Stimulated activated CD8-positive, alpha-beta memory T cell treated with anti-CD3 and anti-CD28 coated beads, Interleukin-2, amount 100 ng/mL, for 1 hour (primary cell): ENCODE measurements at regions not wholly inside any gene's neighbourhood (a gene's known extent, or its start where the extent isn't known, plus 50 kb on each side); places are given as distances from the start of the nearest gene placed in this dataset.
A peak's percentile ranks its signal among the peaks of the same experiment; 100 is the strongest.
"Not testable (repeated sequence)": the region's sequence is repeated elsewhere in the genome, so short reads cannot be mapped to it uniquely, and the experiment has no call there.

Experiments used
- DNase-seq, 2 donors: peaks; one replicate each; pipeline ENCODE4 v3.0.0-alpha.2; 2020; ENCODE audit warnings: low read depth in 2 of 2

DNA sequence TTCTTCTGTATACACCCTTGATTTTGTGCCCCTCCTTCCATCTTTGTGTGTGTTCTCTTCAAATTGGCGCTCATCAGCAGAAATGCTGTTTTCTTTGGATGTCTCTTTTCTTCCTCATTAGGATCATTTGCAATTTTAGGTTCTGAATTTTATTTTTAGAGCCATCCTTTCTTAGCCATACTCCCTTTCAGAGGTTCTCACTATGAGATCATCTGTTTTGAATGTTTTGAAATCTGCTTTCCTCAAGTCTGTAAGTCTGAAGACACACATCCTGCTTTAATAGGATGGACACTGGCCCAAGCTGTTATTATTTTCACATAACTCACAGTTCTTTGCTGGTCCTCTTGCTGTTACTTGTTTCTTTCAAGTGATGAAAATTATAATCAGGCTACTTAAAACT lies 124.8 kb downstream of the BDH1 start:
- no peak for DNase-seq

DNA sequence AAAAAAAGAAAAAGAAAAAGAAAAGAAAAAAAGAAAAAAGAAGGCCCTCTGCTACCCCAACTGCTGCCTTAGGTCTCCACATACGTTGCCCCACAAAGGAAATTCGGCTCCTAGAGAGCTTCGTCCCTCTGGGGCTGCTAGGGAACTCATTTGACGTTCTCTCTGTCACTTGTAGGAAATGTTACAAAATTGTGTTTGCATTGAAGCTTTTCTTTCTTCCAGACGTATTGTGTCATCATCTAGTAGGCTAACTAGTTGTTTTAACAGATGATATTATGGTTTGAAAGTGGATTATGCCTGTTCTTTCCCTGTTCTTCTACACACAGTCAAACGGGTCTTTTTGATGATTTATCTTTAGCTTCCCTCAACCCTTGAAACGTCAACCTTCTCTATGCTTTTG lies 125.3 kb downstream of the BDH1 start:
- DNase-seq: no peak

DNA sequence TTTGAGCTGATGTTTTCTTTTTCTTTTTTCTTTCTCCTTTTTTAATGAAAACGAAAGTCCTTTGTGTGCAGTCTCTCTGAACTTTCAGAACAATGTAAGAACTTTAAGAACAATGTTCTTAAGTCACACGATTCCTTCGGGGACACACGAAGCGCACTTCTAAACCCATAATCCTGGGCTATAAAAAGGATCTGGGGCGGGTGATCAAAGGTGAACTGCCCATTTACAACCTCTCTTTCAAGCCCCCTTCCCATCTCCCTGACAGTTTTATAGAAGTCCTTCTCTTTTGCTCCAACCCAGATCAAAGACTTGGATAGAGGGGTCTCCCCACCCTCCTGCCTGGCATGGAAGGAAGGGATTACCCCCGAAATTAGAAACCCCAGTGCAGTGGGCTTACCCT lies 126.8 kb downstream of the BDH1 start:
- no peak for DNase-seq

- DNase-seq: peak in 1 of 2 donors; percentile 9
These were observed 127.5 kb downstream of the BDH1 start for GRCh38 chr3:197428117-197428801.

DNA sequence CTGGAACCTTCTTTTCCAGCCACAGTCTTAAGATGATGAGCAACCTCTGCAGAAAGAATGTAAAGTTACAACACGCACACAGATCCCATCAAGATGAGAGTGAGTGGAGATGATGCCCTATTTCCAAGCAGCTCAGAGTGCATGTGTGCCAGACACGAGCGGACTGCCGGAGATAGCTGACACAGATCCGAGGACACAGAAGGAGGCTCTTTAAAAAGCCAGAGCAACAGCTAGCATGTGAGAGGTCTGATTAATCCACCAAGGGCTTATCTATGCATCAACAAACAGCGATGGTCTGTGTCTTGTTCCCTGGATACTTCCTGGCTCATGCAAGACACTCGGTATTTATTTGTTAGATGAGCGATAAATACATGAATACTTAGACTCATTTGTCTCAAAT lies 128.6 kb upstream of the DLG1 start:
- DNase-seq: no peak

DNA sequence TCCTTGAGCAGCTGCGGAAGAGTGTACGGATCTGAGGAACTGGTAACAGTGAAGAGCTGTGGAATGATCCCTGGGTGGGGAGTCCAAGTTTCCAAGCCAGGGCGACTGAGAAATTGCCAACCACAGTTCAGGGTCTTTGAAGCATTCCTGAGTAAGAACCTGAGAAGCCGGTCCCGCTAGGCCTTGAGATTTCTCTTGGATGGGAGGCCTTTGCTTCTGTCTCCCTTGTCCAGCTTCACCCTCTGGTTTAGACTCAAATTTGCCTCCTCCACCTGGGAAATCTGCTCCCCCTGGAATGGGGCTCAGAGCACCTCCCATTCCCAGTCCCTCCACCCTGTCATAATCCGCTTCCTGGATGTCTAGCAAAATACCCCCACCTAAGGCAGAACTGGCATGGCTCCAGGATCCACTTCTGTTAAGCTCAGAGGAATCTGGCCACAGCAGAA lies 127.7 kb upstream of the DLG1 start:
- no peak for DNase-seq

- no peak for DNase-seq
These were observed 127.2 kb upstream of the DLG1 start for GRCh38 chr3:197425485-197426120.

DNA sequence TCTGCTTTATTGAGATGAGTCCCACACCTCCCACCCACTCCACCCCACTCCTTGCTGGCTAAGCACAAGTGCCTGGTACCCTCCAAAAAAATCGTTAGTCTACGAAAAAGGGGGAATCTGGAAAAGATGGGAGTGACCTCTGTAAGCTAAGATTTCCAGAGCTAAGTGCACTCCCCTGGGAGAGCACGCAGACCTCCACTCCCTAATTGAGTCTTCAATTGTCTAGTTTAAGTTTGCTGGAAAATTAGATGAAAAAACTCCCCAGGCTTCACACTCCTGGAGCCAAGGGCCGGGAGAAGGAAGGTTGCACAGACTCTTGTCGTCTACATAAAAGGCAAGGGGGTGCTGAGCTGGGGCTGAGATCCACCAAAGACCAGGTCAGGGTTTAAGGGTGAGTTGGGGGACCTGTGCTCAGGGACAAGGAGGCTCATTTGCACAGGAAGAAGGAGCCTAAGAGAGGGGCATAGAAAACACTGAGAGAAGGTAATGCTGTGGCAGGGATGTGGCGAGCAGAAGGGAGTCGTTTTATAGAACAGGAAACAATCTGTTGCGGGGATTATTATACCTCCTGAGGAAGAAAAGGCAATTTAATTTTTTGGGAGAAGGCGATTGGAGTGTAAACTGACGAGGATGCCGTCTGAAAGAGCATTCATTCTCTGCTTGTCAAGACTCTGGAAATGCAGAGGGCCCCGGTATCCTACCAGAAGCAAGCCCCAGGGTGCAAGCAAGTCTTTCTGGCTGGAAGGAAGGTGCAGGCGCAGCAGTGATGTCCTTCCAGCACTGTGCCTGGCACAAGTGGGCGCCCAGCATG lies 126.5 kb upstream of the DLG1 start:
- no peak for DNase-seq

GRCh38 chr3:197424266-197424665 lies 125.9 kb upstream of the DLG1 start:
- DNase-seq: no peak

GRCh38 chr3:197423376-197423775 lies 125.0 kb upstream of the DLG1 start:
- no peak for DNase-seq

- no peak for DNase-seq
These were observed 124.1 kb upstream of the DLG1 start for GRCh38 chr3:197422506-197422905.

DNA sequence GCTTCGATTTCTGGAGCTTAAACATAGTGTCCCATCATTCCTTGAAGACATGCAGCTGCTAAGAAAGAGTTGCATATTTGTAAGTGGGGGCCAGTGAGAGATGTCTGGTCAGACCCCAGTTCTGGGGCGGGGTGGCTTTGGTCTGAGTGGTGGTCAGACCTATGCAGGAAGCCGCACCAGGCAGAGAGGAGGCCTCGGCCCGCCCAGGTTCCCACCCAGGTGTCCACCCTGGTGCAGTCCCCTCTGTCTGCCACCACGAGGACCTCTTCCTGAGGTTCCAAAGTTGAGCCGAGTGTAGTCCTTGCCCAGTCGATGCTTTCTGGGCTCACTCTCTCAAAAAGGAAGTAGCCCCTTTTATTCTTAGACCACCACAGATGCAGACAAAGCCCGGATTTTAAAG lies 122.6 kb upstream of the DLG1 start:
- no peak for DNase-seq

DNA sequence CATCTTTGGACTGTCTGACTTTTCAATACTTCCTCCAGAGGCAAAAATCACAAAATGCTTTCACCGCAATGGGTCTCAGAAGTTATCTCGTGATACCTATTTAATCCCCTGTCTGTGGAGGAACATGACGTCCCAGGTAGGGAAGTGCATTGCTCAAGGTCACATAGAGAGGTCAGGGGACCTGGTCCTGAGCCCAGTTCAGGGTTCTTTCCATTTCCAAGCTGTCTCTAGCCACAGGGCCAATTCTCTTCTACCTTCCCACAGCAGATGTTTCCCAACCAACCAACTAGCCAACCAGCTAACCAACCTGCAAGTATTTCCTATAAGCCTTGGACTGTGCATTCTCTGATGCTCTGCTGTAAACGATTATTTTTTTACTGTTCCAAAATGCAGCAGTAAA lies 122.2 kb upstream of the DLG1 start:
- no peak for DNase-seq

DNA sequence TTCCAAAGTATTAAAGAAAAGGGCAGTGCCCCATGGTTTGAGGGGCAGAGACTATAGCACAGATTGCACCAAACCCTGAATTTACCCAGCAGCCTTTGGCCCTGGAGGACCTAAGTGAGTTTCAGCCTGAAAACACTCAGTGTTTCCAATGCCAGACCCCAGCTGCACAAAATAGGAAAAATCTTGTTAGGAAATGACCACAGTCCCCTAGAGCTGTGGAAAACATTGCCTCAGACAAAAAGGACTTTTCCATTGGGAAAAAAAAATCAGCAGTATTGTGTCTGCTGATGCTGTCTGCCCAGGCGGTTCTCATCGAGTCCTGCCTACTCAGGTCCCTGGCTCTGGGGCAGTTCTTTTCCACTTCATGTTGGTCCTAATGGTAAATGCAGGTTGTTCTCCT lies 121.7 kb upstream of the DLG1 start:
- DNase-seq: no peak

DNA sequence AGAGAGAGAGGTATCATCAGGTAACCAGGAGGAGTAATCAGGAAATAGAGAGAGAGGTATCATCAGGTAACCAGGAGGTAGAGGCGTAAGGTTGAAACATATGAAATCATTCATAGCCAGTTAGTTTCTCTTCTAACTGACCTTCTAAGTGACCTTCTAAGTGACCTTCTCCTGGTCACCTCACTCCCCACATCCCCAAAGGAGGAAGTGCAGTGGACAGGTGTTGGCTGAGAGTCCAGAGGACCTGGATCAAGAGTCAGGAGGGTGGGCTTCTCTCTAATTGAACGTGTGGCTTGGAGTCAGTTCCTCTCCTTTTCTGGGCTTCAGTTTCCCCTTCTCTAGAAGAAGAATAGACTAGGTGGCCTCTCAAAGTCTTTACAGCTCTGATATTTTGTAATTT lies 121.3 kb upstream of the DLG1 start:
- no peak for DNase-seq

- no peak for DNase-seq
These were observed 119.7 kb upstream of the DLG1 start for GRCh38 chr3:197417911-197418618.

DNA sequence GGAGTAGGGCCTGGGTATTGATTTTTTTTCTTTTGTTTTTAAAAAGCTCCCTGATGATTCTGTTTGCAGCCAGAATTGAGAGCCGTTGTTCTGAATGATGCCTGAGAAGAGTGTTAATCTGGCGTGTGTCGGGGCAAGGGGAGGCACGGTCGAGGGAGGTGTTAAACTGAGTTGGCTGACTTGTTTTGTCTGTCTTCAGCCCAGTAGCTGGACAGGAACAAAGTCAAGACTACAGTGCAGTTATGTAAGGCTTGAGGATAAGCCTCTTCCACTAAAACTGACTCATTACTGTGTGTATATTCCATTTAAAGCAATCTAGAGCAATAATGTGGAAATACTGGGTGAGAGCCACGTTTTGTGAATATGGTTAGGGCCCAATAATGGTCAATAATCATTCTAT lies 119.0 kb upstream of the DLG1 start:
- DNase-seq: no peak

DNA sequence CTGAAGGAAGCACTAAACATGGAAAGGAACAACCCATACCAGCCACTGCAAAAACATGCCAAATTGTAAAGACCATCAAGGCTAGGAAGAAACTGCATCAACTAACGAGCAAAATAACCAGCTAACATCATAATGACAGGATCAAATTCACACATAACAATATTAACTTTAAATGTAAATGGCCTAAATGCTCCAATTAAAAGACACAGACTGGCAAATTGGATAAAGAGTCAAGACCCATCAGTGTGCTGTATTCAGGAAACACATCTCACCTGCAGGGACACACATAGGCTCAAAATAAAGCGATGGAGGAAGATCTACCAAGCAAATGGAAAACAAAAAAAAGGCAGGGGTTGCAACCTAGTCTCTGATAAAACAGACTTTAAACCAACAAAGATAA lies 113.5 kb upstream of the DLG1 start:
- not testable (repeated sequence) for DNase-seq

DNA sequence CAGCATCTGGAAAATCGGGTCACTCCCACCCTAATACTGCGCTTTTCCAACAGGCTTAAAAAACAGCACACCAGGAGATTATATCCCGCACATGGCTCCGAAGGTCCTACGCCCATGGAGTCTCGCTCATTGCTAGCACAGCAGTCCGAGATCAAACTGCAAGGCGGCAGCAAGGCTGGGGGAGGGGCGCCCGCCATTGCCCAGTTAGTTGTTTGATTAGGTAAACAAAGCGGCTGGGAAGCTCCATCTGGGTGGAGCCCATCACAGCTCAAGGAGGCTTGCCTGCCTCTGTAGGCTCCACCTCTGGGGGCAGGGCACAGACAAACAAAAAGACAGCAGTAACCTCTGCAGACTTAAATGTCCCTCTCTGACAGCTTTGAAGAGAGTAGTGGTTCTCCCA lies 111.8 kb upstream of the DLG1 start:
- not testable (repeated sequence) for DNase-seq

- DNase-seq: no peak
These were observed 110.0 kb upstream of the DLG1 start for GRCh38 chr3:197408177-197408957.

DNA sequence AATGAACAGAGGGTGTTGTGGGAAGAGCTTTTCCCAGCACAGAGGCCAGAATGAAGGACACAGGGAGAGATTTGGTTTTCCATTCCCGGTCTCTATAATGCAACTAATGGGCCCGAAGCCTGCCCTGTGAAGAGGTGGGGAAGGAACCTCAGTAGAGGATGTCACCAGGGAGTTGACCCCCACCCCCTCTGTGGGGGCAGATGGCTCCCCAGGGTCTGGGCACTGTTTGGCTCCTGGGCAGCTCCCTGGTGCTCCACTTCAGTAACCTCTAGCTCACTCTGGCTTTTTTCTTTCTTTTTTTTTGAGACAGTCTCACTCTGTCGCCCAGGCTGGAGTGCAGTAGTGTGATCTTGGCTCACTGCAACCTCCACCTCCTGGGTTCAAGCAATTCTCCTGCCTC lies 109.1 kb upstream of the DLG1 start:
- no peak for DNase-seq

DNA sequence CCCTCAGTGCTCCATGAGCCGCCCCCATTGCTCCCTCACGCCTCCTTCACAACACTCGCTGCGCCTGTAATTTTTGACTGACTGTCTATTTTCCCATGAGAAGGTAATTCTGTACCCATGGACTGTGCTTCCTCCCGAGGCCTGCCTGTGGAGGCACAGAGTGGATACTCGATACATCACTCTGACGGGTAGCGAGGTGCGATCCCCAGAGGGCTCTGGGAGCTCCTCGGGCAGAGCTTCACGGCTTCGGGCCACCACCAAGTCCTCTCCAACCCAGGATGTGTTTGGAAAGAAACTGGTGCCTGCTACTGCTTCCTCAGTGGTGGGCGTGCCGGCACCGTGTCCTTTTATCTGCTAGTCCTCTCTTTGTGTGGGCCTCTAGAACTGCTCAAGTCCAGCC lies 108.6 kb upstream of the DLG1 start:
- DNase-seq: no peak
